ENCODE measurements at regions not wholly inside any gene's neighbourhood (a gene's known extent, or its start where the extent isn't known, plus 50 kb on each side); places are given as distances from the start of the nearest gene placed in this dataset.

DNA sequence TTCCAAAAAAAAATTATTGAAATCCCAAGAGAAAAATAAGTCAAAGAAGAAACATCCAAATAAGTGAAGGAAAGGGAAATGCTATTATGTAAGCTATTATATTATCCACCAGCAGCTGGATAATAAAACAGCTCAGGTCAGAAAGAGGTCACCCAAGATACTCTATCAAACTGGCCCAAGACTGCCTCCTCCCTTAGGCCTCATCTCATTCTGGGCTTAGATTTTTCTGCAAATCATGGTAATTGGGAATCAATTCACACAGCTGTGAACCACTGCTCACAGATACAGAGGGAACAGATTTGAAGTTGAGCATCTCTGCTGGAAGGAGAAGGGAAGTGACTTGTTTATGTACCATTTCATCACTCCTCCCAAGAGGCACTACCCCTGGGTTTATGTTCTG is 294.6 kb upstream of the DPPA4 start:
- no peaks in the 10 kb centered on the region for H4K20me1 ChIP-seq (ENCODE audit: insufficient read depth)
- no peaks in the 10 kb centered on the region for H3K9me3 ChIP-seq (ENCODE audit: low read length)
- H3K4me3 ChIP-seq (ENCODE audit: low read length) = no peak overlapping the region
- H3K27me3 ChIP-seq (ENCODE audit: insufficient read depth, low read depth, low read length) = no peaks in the 10 kb centered on the region
- H3K27ac ChIP-seq (ENCODE audit: low read length) = no peak overlapping the region
- H3K9me2 ChIP-seq (ENCODE audit: insufficient read depth, low read length) = no peaks in the 10 kb centered on the region
- no peak overlapping the region for H3K4me2 ChIP-seq (ENCODE audit: low read length)
- H3F3A ChIP-seq (ENCODE audit: insufficient read depth, low read length, poor library complexity, severe bottlenecking) = no peaks in the 10 kb centered on the region
- H3K9ac ChIP-seq (ENCODE audit: low read length) = no peak overlapping the region
- H2AFZ ChIP-seq (ENCODE audit: low read depth, low read length) = no peak overlapping the region
- TF ChIP-seq POLR2AphosphoS5 (IDR thresholded peaks at IDR 0.05) (no peak), TAF1 (IDR thresholded peaks at IDR 0.05; ENCODE audit: low read depth) (no peak), RAD21 (conservative IDR thresholded peaks at IDR 0.05) (no peak), EZH2 (IDR thresholded peaks at IDR 0.05; ENCODE audit: borderline replicate concordance, insufficient read depth, low read length, poor library complexity, severe bottlenecking) (no peak), EP300 (conservative IDR thresholded peaks at IDR 0.05; ENCODE audit: poor library complexity, severe bottlenecking) (no peak), SMC3 (conservative IDR thresholded peaks at IDR 0.05; ENCODE audit: poor library complexity) (no peak), MXI1 (conservative IDR thresholded peaks at IDR 0.05; ENCODE audit: poor library complexity, severe bottlenecking) (no peak)
- TF ChIP-seq, protein P1, sequence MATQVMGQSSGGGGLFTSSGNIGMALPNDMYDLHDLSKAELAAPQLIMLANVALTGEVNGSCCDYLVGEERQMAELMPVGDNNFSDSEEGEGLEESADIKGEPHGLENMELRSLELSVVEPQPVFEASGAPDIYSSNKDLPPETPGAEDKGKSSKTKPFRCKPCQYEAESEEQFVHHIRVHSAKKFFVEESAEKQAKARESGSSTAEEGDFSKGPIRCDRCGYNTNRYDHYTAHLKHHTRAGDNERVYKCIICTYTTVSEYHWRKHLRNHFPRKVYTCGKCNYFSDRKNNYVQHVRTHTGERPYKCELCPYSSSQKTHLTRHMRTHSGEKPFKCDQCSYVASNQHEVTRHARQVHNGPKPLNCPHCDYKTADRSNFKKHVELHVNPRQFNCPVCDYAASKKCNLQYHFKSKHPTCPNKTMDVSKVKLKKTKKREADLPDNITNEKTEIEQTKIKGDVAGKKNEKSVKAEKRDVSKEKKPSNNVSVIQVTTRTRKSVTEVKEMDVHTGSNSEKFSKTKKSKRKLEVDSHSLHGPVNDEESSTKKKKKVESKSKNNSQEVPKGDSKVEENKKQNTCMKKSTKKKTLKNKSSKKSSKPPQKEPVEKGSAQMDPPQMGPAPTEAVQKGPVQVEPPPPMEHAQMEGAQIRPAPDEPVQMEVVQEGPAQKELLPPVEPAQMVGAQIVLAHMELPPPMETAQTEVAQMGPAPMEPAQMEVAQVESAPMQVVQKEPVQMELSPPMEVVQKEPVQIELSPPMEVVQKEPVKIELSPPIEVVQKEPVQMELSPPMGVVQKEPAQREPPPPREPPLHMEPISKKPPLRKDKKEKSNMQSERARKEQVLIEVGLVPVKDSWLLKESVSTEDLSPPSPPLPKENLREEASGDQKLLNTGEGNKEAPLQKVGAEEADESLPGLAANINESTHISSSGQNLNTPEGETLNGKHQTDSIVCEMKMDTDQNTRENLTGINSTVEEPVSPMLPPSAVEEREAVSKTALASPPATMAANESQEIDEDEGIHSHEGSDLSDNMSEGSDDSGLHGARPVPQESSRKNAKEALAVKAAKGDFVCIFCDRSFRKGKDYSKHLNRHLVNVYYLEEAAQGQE (IDR thresholded peaks at IDR 0.05; ENCODE audit: borderline replicate concordance) = no peak
- TF ChIP-seq, protein P2, sequence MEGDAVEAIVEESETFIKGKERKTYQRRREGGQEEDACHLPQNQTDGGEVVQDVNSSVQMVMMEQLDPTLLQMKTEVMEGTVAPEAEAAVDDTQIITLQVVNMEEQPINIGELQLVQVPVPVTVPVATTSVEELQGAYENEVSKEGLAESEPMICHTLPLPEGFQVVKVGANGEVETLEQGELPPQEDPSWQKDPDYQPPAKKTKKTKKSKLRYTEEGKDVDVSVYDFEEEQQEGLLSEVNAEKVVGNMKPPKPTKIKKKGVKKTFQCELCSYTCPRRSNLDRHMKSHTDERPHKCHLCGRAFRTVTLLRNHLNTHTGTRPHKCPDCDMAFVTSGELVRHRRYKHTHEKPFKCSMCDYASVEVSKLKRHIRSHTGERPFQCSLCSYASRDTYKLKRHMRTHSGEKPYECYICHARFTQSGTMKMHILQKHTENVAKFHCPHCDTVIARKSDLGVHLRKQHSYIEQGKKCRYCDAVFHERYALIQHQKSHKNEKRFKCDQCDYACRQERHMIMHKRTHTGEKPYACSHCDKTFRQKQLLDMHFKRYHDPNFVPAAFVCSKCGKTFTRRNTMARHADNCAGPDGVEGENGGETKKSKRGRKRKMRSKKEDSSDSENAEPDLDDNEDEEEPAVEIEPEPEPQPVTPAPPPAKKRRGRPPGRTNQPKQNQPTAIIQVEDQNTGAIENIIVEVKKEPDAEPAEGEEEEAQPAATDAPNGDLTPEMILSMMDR (IDR thresholded peaks at IDR 0.05; ENCODE audit: poor library complexity, severe bottlenecking) = no peak
- no peaks in the 10 kb centered on the region for H3K36me3 ChIP-seq (ENCODE audit: insufficient read depth, low read length)
- H3K79me2 ChIP-seq (replicated peaks; ENCODE audit: insufficient read depth, low read length) = no peaks in the 10 kb centered on the region

DNA sequence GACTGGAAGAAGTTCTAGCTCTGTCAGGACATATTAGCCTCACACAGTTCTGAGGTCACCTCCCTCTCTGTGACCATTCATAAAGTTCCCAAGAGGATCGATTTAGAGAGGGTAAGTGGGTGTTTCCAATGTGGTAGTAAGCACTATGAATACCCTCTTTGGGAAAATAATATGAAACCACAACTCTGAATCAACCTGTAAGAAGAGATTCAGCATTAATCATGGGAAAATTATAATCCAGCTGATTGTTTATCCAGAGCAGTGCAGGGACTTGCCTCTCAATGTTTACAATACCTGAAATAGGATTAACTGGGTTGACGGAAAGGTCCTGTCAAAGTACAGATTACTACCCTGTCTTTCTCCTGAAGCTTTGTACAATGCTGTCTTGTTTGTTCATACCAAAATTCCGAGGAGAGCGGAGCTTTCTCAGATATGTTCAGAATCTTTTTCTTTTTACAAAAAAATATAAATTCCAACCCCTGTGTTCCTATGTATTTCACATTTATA is 302.9 kb upstream of the DPPA4 start:
- H3K27ac ChIP-seq (ENCODE audit: low read length) = no peak overlapping the region
- H3K9me2 ChIP-seq (ENCODE audit: insufficient read depth, low read length) = no peaks in the 10 kb centered on the region
- no peaks in the 10 kb centered on the region for H3K79me2 ChIP-seq (replicated peaks; ENCODE audit: insufficient read depth, low read length)
- H3K4me2 ChIP-seq (ENCODE audit: low read length) = no peak overlapping the region
- H4K20me1 ChIP-seq (ENCODE audit: insufficient read depth) = no peaks in the 10 kb centered on the region
- no peaks in the 10 kb centered on the region for H3F3A ChIP-seq (ENCODE audit: insufficient read depth, low read length, poor library complexity, severe bottlenecking)
- H3K4me3 ChIP-seq (ENCODE audit: low read length) = no peak overlapping the region
- TF ChIP-seq RAD21 (conservative IDR thresholded peaks at IDR 0.05) (no peak), TAF1 (IDR thresholded peaks at IDR 0.05; ENCODE audit: low read depth) (no peak), POLR2AphosphoS5 (IDR thresholded peaks at IDR 0.05) (no peak), EP300 (conservative IDR thresholded peaks at IDR 0.05; ENCODE audit: poor library complexity, severe bottlenecking) (no peak), SMC3 (conservative IDR thresholded peaks at IDR 0.05; ENCODE audit: poor library complexity) (no peak), MXI1 (conservative IDR thresholded peaks at IDR 0.05; ENCODE audit: poor library complexity, severe bottlenecking) (no peak), EZH2 (IDR thresholded peaks at IDR 0.05; ENCODE audit: borderline replicate concordance, insufficient read depth, low read length, poor library complexity, severe bottlenecking) (no peak)
- TF ChIP-seq, protein P2 (IDR thresholded peaks at IDR 0.05; ENCODE audit: poor library complexity, severe bottlenecking) = no peak
- TF ChIP-seq, protein P1 (IDR thresholded peaks at IDR 0.05; ENCODE audit: borderline replicate concordance) = no peak
- H3K36me3 ChIP-seq (ENCODE audit: insufficient read depth, low read length) = no peaks in the 10 kb centered on the region
- H2AFZ ChIP-seq (ENCODE audit: low read depth, low read length) = no peak overlapping the region
- H3K9ac ChIP-seq (ENCODE audit: low read length) = no peak overlapping the region
- no peaks in the 10 kb centered on the region for H3K9me3 ChIP-seq (ENCODE audit: low read length)
- no peaks in the 10 kb centered on the region for H3K27me3 ChIP-seq (ENCODE audit: insufficient read depth, low read depth, low read length)
